ENCODE measurements at regions not wholly inside any gene's neighbourhood (a gene's known extent, or its start where the extent isn't known, plus 50 kb on each side); places are given as distances from the start of the nearest gene placed in this dataset.

GRCh38 chr1:188277771-188278170 is 1449.0 kb downstream of the PLA2G4A start:
- Histone ChIP-seq H3K36me3 (no peaks in the 10 kb centered on the region), H3K4me3 (no peak overlapping the region), H3K9me3 (no peaks in the 10 kb centered on the region), H3K27me3 (no peaks in the 10 kb centered on the region), H3K27ac (no peak overlapping the region), H3K9ac (no peak overlapping the region), H4K20me1 (no peaks in the 10 kb centered on the region), H3K4me2 (no peak overlapping the region), H3K4me1 (no peaks in the 10 kb centered on the region)
- TF ChIP-seq Cebpa-rat (IDR thresholded peaks at IDR 0.05): no peak

- Histone ChIP-seq H3K4me2 (no peak overlapping the region), H3K36me3 (no peaks in the 10 kb centered on the region), H3K4me1 (peaks cover 7% of the 10 kb centered on the region), H3K4me3 (no peak overlapping the region), H3K9ac (no peak overlapping the region), H3K27me3 (no peaks in the 10 kb centered on the region), H3K9me3 (no peaks in the 10 kb centered on the region), H3K27ac (no peak overlapping the region), H4K20me1 (no peaks in the 10 kb centered on the region)
- TF ChIP-seq Cebpa-rat (IDR thresholded peaks at IDR 0.05): no peak
These were observed 1453.2 kb downstream of the PLA2G4A start for GRCh38 chr1:188281921-188282320.

- Histone ChIP-seq H3K27ac (no peak overlapping the region), H3K4me2 (no peak overlapping the region)
- TF ChIP-seq Cebpa-rat (IDR thresholded peaks at IDR 0.05): no peak
These were observed 1466.4 kb downstream of the PLA2G4A start for GRCh38 chr1:188295157-188295556.

GRCh38 chr1:188302746-188303145 is 1474.0 kb downstream of the PLA2G4A start:
- no peaks in the 10 kb centered on the region for H3K9me3 ChIP-seq
- H3K4me3 ChIP-seq: no peak overlapping the region
- H4K20me1 ChIP-seq: no peaks in the 10 kb centered on the region
- H3K36me3 ChIP-seq: no peaks in the 10 kb centered on the region
- H3K9ac ChIP-seq: no peak overlapping the region
- no peak for TF ChIP-seq Cebpa-rat (IDR thresholded peaks at IDR 0.05)
- H3K27me3 ChIP-seq: no peaks in the 10 kb centered on the region
- peaks cover 5% of the 10 kb centered on the region; the same call in 1 of the 2 replicates for H3K4me1 ChIP-seq
- no peak overlapping the region for H3K27ac ChIP-seq
- H3K4me2 ChIP-seq: no peak overlapping the region

More at GRCh38 chr1:188295157-188295556, 1466.4 kb downstream of the PLA2G4A start:
- H3K4me3 ChIP-seq: no peak overlapping the region
- H3K36me3 ChIP-seq: no peaks in the 10 kb centered on the region
- no peaks in the 10 kb centered on the region; the same call in 1 of the 2 replicates for H3K9me3 ChIP-seq
- no peaks in the 10 kb centered on the region for H4K20me1 ChIP-seq
- H3K9ac ChIP-seq: no peak overlapping the region
- H3K4me1 ChIP-seq: peaks cover 5% of the 10 kb centered on the region; the same call in 1 of the 2 replicates
- no peaks in the 10 kb centered on the region for H3K27me3 ChIP-seq

GRCh38 chr1:188314557-188315137 is 1485.9 kb downstream of the PLA2G4A start:
- Histone ChIP-seq H3K4me2 (no peak overlapping the region), H3K36me3 (no peaks in the 10 kb centered on the region), H3K27ac (no peak overlapping the region), H3K9me3 (no peaks in the 10 kb centered on the region), H3K4me3 (no peak overlapping the region), H4K20me1 (no peaks in the 10 kb centered on the region), H3K27me3 (no peaks in the 10 kb centered on the region), H3K9ac (no peak overlapping the region), H3K4me1 (no peaks in the 10 kb centered on the region)
- no peak for TF ChIP-seq Cebpa-rat (IDR thresholded peaks at IDR 0.05)

GRCh38 chr1:188317894-188318293 is 1489.1 kb downstream of the PLA2G4A start:
- Histone ChIP-seq H3K4me3 (no peak overlapping the region), H3K27me3 (no peaks in the 10 kb centered on the region), H3K9ac (no peak overlapping the region), H4K20me1 (no peaks in the 10 kb centered on the region), H3K27ac (no peak overlapping the region), H3K9me3 (no peaks in the 10 kb centered on the region), H3K36me3 (no peaks in the 10 kb centered on the region), H3K4me1 (no peaks in the 10 kb centered on the region), H3K4me2 (no peak overlapping the region)
- TF ChIP-seq Cebpa-rat (IDR thresholded peaks at IDR 0.05): no peak

- no peak for TF ChIP-seq Cebpa-rat (IDR thresholded peaks at IDR 0.05)
- Histone ChIP-seq H3K9ac (no peak overlapping the region), H3K27ac (no peak overlapping the region), H3K4me1 (no peaks in the 10 kb centered on the region), H3K9me3 (no peaks in the 10 kb centered on the region), H3K4me2 (no peak overlapping the region), H4K20me1 (no peaks in the 10 kb centered on the region), H3K27me3 (no peaks in the 10 kb centered on the region), H3K4me3 (no peak overlapping the region), H3K36me3 (no peaks in the 10 kb centered on the region)
These were observed 1496.5 kb downstream of the PLA2G4A start for GRCh38 chr1:188325211-188325610.

GRCh38 chr1:188343914-188344313 is 1515.2 kb downstream of the PLA2G4A start:
- H3K36me3 ChIP-seq: no peaks in the 10 kb centered on the region
- H3K27ac ChIP-seq: no peak overlapping the region
- no peak overlapping the region for H3K4me2 ChIP-seq
- no peaks in the 10 kb centered on the region for H3K9me3 ChIP-seq
- H4K20me1 ChIP-seq: no peaks in the 10 kb centered on the region
- TF ChIP-seq Cebpa-rat (IDR thresholded peaks at IDR 0.05): no peak
- no peaks in the 10 kb centered on the region for H3K27me3 ChIP-seq
- no peak overlapping the region for H3K4me3 ChIP-seq
- no peaks in the 10 kb centered on the region for H3K4me1 ChIP-seq
- H3K9ac ChIP-seq: no peak overlapping the region

GRCh38 chr1:188350104-188350503 is 1521.4 kb downstream of the PLA2G4A start:
- Histone ChIP-seq H3K9me3 (peaks cover 4% of the 10 kb centered on the region), H4K20me1 (no peaks in the 10 kb centered on the region), H3K9ac (no peak overlapping the region), H3K27ac (no peak overlapping the region), H3K4me1 (no peaks in the 10 kb centered on the region), H3K4me3 (no peak overlapping the region), H3K4me2 (no peak overlapping the region), H3K27me3 (no peaks in the 10 kb centered on the region), H3K36me3 (no peaks in the 10 kb centered on the region)
- no peak for TF ChIP-seq Cebpa-rat (IDR thresholded peaks at IDR 0.05)

- Histone ChIP-seq H4K20me1 (no peaks in the 10 kb centered on the region), H3K9me3 (peaks cover 34% of the 10 kb centered on the region), H3K4me2 (no peak overlapping the region), H3K27me3 (no peaks in the 10 kb centered on the region), H3K36me3 (no peaks in the 10 kb centered on the region), H3K27ac (no peak overlapping the region), H3K4me3 (no peak overlapping the region), H3K4me1 (no peaks in the 10 kb centered on the region), H3K9ac (no peak overlapping the region)
- TF ChIP-seq Cebpa-rat (IDR thresholded peaks at IDR 0.05): no peak
These were observed 1526.3 kb downstream of the PLA2G4A start for GRCh38 chr1:188355082-188355481.

GRCh38 chr1:188355847-188356246 is 1527.1 kb downstream of the PLA2G4A start:
- no peak overlapping the region for H3K27ac ChIP-seq
- H3K9ac ChIP-seq: no peak overlapping the region
- no peaks in the 10 kb centered on the region for H3K27me3 ChIP-seq
- no peak overlapping the region for H3K4me2 ChIP-seq
- TF ChIP-seq Cebpa-rat (IDR thresholded peaks at IDR 0.05): no peak
- H3K4me3 ChIP-seq: no peak overlapping the region
- H3K4me1 ChIP-seq: no peaks in the 10 kb centered on the region
- H3K9me3 ChIP-seq: peaks cover 34% of the 10 kb centered on the region
- no peaks in the 10 kb centered on the region for H4K20me1 ChIP-seq
- no peaks in the 10 kb centered on the region for H3K36me3 ChIP-seq

Measured in BLaER1 (cell line).